ENCODE measurements at regions not wholly inside any gene's neighbourhood (a gene's known extent, or its start where the extent isn't known, plus 50 kb on each side); places are given as distances from the start of the nearest gene placed in this dataset.

- peak overlapping the region; percentile 1; the same call in 1 of the 2 replicates for H3K27ac ChIP-seq (ENCODE audit: low read length)
- H3K79me2 ChIP-seq (ENCODE audit: low read length): peaks cover 95% of the 10 kb centered on the region
- H3K27me3 ChIP-seq (ENCODE audit: low read length): no peaks in the 10 kb centered on the region
- H4K20me1 ChIP-seq (ENCODE audit: insufficient read depth, low read depth, low read length): no peaks in the 10 kb centered on the region
- no peaks in the 10 kb centered on the region for H3K9me2 ChIP-seq (replicated peaks; ENCODE audit: insufficient read depth, low read length)
- H3K4me2 ChIP-seq (ENCODE audit: low read depth, low read length, poor library complexity, severe bottlenecking): no peak overlapping the region
- no peak overlapping the region for H3K4me3 ChIP-seq (ENCODE audit: low read length)
- no peak for DNase-seq
- H2AFZ ChIP-seq (ENCODE audit: low read length): no peak overlapping the region
- no peaks in the 10 kb centered on the region for H3K9me3 ChIP-seq (ENCODE audit: low read length)
- peaks cover 18% of the 10 kb centered on the region for H3K4me1 ChIP-seq (ENCODE audit: low read length)
- H3K9ac ChIP-seq (ENCODE audit: low read length): no peak overlapping the region
- peaks cover 64% of the 10 kb centered on the region for H3K36me3 ChIP-seq (ENCODE audit: insufficient read depth, low read length)
Observed at GRCh38 chr15:52626671-52627369, 52.4 kb downstream of the ATOSA start.

GRCh38 chr15:52624262-52624661 is 54.9 kb downstream of the ATOSA start:
- Histone ChIP-seq H3K9me2 (replicated peaks; ENCODE audit: insufficient read depth, low read length) (no peaks in the 10 kb centered on the region), H3K36me3 (ENCODE audit: insufficient read depth, low read length) (peaks cover 61% of the 10 kb centered on the region), H3K27me3 (ENCODE audit: low read length) (no peaks in the 10 kb centered on the region), H3K79me2 (ENCODE audit: low read length) (peaks cover 96% of the 10 kb centered on the region), H3K27ac (ENCODE audit: low read length) (no peak overlapping the region), H3K4me2 (ENCODE audit: low read depth, low read length, poor library complexity, severe bottlenecking) (no peak overlapping the region), H2AFZ (ENCODE audit: low read length) (no peak overlapping the region), H3K4me1 (ENCODE audit: low read length) (peaks cover 13% of the 10 kb centered on the region; the same call in 1 of the 2 replicates), H3K9me3 (ENCODE audit: low read length) (no peaks in the 10 kb centered on the region), H3K4me3 (ENCODE audit: low read length) (no peak overlapping the region), H3K9ac (ENCODE audit: low read length) (no peak overlapping the region), H4K20me1 (ENCODE audit: insufficient read depth, low read depth, low read length) (no peaks in the 10 kb centered on the region)
- DNase-seq: no peak

GRCh38 chr15:52622791-52623190 is 54.0 kb upstream of the ARPP19 start:
- peaks cover 61% of the 10 kb centered on the region for H3K36me3 ChIP-seq (ENCODE audit: insufficient read depth, low read length)

GRCh38 chr15:52620496-52620895 is 51.7 kb upstream of the ARPP19 start:
- H3K4me3 ChIP-seq (ENCODE audit: low read length): no peak overlapping the region
- H3K36me3 ChIP-seq (ENCODE audit: insufficient read depth, low read length): peaks cover 56% of the 10 kb centered on the region

More at GRCh38 chr15:52622791-52623190, 54.0 kb upstream of the ARPP19 start:
- Histone ChIP-seq H3K9me2 (replicated peaks; ENCODE audit: insufficient read depth, low read length) (no peaks in the 10 kb centered on the region), H3K9ac (ENCODE audit: low read length) (no peak overlapping the region), H3K27ac (ENCODE audit: low read length) (no peak overlapping the region), H3K4me1 (ENCODE audit: low read length) (peaks cover 22% of the 10 kb centered on the region), H3K9me3 (ENCODE audit: low read length) (no peaks in the 10 kb centered on the region), H3K27me3 (ENCODE audit: low read length) (no peaks in the 10 kb centered on the region), H3K4me3 (ENCODE audit: low read length) (no peak overlapping the region), H2AFZ (ENCODE audit: low read length) (no peak overlapping the region), H3K79me2 (ENCODE audit: low read length) (peaks cover 95% of the 10 kb centered on the region), H3K4me2 (ENCODE audit: low read depth, low read length, poor library complexity, severe bottlenecking) (no peak overlapping the region), H4K20me1 (ENCODE audit: insufficient read depth, low read depth, low read length) (no peaks in the 10 kb centered on the region)
- DNase-seq: no peak

More at GRCh38 chr15:52620496-52620895, 51.7 kb upstream of the ARPP19 start:
- no peaks in the 10 kb centered on the region for H3K9me3 ChIP-seq (ENCODE audit: low read length)
- H3K27me3 ChIP-seq (ENCODE audit: low read length): no peaks in the 10 kb centered on the region
- H3K27ac ChIP-seq (ENCODE audit: low read length): no peak overlapping the region
- H3K79me2 ChIP-seq (ENCODE audit: low read length): peaks cover 93% of the 10 kb centered on the region
- DNase-seq: no peak
- H3K4me2 ChIP-seq (ENCODE audit: low read depth, low read length, poor library complexity, severe bottlenecking): no peak overlapping the region
- H4K20me1 ChIP-seq (ENCODE audit: insufficient read depth, low read depth, low read length): 0 out of 2 replicates have a peak, but pooled peaks cover 6% of the 10 kb centered on the region
- H2AFZ ChIP-seq (ENCODE audit: low read length): no peak overlapping the region
- H3K9me2 ChIP-seq (replicated peaks; ENCODE audit: insufficient read depth, low read length): no peaks in the 10 kb centered on the region
- no peak overlapping the region for H3K9ac ChIP-seq (ENCODE audit: low read length)
- H3K4me1 ChIP-seq (ENCODE audit: low read length): peaks cover 22% of the 10 kb centered on the region
